ENCODE measurements at regions not wholly inside any gene's neighbourhood (a gene's known extent, or its start where the extent isn't known, plus 50 kb on each side); places are given as distances from the start of the nearest gene placed in this dataset.

DNA sequence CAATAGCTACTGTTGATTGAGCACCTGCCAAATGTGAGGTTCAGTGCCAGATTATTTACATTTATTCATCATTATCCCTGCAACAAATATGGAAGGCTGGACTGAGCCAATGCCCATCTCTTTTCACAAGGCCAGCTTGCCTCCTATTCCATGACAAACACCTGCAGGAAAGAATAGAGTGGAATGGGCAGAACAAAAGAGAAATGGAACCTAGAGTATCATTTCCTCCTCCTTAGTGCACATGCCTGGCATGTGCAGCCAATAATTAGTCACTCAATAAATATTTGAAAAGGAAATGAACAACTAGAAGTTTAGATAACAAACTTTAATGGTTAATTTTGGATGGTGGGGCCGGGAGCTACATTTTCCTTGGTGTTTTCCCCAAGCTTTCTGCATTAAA is 61.4 kb upstream of the MYRIP start:
- no peak for TF ChIP-seq CTCF (IDR thresholded peaks at IDR 0.05)
- no peaks in the 10 kb centered on the region for H3K4me1 ChIP-seq
- H3K4me3 ChIP-seq: no peak overlapping the region
- H3K36me3 ChIP-seq: no peaks in the 10 kb centered on the region
- H3K27ac ChIP-seq: no peak overlapping the region
- H3K27me3 ChIP-seq: no peaks in the 10 kb centered on the region
- no peaks in the 10 kb centered on the region for H3K9me3 ChIP-seq
- DNase-seq: no peak

DNA sequence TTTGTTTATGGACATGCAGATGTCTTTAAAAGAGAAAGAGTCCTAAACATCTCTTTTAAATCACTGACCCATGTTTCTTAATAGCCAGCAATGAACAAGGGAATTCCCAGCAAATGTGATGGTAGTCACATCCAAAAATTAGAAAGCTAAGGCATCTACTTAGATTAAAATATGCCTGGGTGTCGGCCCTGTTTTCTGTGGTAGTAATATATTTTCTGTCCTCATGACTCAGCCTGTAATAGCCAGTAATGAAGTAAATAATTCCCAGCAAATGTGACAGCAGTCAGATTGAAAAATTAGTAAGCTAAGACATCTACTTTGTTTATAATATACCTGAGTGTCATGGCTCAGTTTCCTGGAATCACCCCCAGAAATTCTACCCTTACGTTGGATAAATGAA is 60.6 kb upstream of the MYRIP start:
- no peak for DNase-seq
- H3K27me3 ChIP-seq: no peaks in the 10 kb centered on the region
- no peak overlapping the region for H3K4me3 ChIP-seq
- no peaks in the 10 kb centered on the region for H3K9me3 ChIP-seq
- no peaks in the 10 kb centered on the region for H3K4me1 ChIP-seq
- no peaks in the 10 kb centered on the region for H3K36me3 ChIP-seq
- H3K27ac ChIP-seq: no peak overlapping the region
- no peak for TF ChIP-seq CTCF (IDR thresholded peaks at IDR 0.05)
- TF ChIP-seq POLR2A (IDR thresholded peaks at IDR 0.05): no peak

- H3K27me3 ChIP-seq: no peaks in the 10 kb centered on the region
- H3K36me3 ChIP-seq: no peaks in the 10 kb centered on the region
Observed at GRCh38 chr3:39750712-39751111, 58.7 kb upstream of the MYRIP start.

DNA sequence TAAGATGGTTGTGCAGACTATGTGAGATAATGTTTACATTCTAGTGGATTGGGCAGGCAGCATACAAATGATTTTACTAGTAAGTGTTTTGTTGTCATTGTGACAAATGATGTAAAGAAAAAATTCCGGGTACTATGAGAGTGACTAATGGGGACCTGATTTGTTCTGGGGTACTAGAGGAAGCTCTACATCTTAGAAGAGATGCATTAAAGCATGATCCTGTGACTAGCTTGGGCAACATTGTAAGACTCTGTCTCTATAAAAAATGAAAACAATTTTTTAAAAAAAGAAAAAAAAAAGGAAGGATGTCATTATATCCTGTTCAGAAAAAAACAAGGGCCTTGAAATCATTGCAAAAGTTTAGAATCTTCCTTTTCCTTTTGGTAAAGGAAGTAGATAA is 58.1 kb upstream of the MYRIP start:
- Histone ChIP-seq H3K27ac (no peak overlapping the region), H3K27me3 (no peaks in the 10 kb centered on the region), H3K4me3 (no peak overlapping the region), H3K9me3 (no peaks in the 10 kb centered on the region), H3K4me1 (no peaks in the 10 kb centered on the region), H3K36me3 (no peaks in the 10 kb centered on the region)
- DNase-seq: no peak
- no peak for TF ChIP-seq CTCF (IDR thresholded peaks at IDR 0.05)
- no peak for TF ChIP-seq POLR2A (IDR thresholded peaks at IDR 0.05)

More at GRCh38 chr3:39750712-39751111, 58.7 kb upstream of the MYRIP start:
- no peak overlapping the region for H3K27ac ChIP-seq
- TF ChIP-seq POLR2A (IDR thresholded peaks at IDR 0.05) (no peak), CTCF (IDR thresholded peaks at IDR 0.05) (no peak)
- no peak for DNase-seq
- H3K9me3 ChIP-seq: no peaks in the 10 kb centered on the region
- no peaks in the 10 kb centered on the region for H3K4me1 ChIP-seq
- no peak overlapping the region for H3K4me3 ChIP-seq

DNA sequence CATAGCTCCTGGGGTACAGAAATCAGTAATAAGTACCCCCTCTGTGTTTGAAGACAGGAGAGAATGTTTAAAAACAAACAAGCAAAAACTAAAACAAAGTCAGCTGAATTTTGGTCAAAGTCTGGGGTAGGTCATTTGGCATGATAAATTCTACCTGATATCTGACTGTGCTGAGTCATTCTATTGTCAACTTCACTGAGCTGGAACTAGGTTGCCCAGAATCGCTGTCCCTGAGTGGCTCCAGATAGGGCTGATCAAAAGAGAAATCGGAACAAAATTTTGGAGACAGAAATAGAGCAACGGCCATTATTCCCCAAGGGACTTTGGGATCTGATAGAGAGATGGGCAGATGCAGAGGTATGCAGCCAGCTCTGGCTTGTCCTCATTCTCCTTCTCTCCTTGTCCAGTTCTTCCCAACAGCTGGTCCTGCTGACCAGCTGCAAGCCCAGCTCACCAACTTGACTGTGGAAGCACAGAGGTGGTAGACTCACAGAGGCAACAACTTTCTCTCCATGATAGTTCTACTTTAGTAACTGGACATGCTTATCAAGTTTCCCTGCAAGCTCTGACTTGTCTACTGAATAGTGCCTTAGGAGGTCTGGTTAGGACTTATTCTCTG is 57.3 kb upstream of the MYRIP start:
- H3K27me3 ChIP-seq: no peaks in the 10 kb centered on the region
- no peaks in the 10 kb centered on the region for H3K36me3 ChIP-seq
- DNase-seq: no peak
- H3K27ac ChIP-seq: no peak overlapping the region
- no peak overlapping the region for H3K4me3 ChIP-seq
- H3K4me1 ChIP-seq: no peaks in the 10 kb centered on the region
- no peaks in the 10 kb centered on the region for H3K9me3 ChIP-seq
- TF ChIP-seq POLR2A (IDR thresholded peaks at IDR 0.05) (no peak), CTCF (IDR thresholded peaks at IDR 0.05) (no peak)

- TF ChIP-seq POLR2A (IDR thresholded peaks at IDR 0.05): no peak
- no peak for TF ChIP-seq CTCF (IDR thresholded peaks at IDR 0.05)
- Histone ChIP-seq H3K9me3 (no peaks in the 10 kb centered on the region), H3K36me3 (no peaks in the 10 kb centered on the region), H3K27ac (no peak overlapping the region), H3K4me3 (no peak overlapping the region), H3K27me3 (no peaks in the 10 kb centered on the region), H3K4me1 (no peaks in the 10 kb centered on the region)
- no peak for DNase-seq
Observed at GRCh38 chr3:39752751-39753150, 56.7 kb upstream of the MYRIP start.

All from Peyer's patch (tissue), 4 donors.